ENCODE measurements at regions not wholly inside any gene's neighbourhood (a gene's known extent, or its start where the extent isn't known, plus 50 kb on each side); places are given as distances from the start of the nearest gene placed in this dataset.

- TF ChIP-seq CTCF (IDR thresholded peaks at IDR 0.05; ENCODE audit: control insufficient read depth, extremely low read depth, insufficient read depth): no peak
- no peak overlapping the region for H3K4me3 ChIP-seq (ENCODE audit: low read depth, low read length)
- no peak for DNase-seq (ENCODE audit: low read depth)
Observed at GRCh38 chr9:38141746-38142591, 72.9 kb upstream of the SHB start.

DNA sequence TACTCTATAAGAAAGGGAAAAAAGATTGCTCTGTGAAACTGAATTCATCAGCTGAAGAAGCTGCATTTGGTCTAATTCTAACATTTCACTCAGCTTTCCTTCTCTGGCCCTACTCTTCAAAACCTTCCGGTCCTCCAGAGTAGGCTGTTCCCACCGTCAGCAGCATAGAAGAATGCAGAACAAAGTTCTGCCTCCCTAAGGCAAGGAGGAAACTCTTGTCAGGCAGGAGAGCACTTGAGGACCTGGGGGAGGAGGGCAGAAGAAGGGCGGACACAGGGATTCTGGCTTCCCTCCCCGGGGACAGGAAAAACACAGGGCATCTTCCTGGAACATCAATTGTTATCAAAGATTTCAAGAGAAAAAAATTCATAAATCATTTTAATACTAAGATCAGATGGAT, 69.2 kb upstream of the SHB start:
- H3K4me3 ChIP-seq (ENCODE audit: low read depth, low read length): no peak overlapping the region
- no peak for TF ChIP-seq CTCF (IDR thresholded peaks at IDR 0.05; ENCODE audit: control insufficient read depth, extremely low read depth, insufficient read depth)
- DNase-seq (ENCODE audit: low read depth): no peak

GRCh38 chr9:38137342-38137741, 68.3 kb upstream of the SHB start:
- DNase-seq (ENCODE audit: low read depth): no peak
- TF ChIP-seq CTCF (IDR thresholded peaks at IDR 0.05; ENCODE audit: control insufficient read depth, extremely low read depth, insufficient read depth): no peak
- H3K4me3 ChIP-seq (ENCODE audit: low read depth, low read length): no peak overlapping the region

DNA sequence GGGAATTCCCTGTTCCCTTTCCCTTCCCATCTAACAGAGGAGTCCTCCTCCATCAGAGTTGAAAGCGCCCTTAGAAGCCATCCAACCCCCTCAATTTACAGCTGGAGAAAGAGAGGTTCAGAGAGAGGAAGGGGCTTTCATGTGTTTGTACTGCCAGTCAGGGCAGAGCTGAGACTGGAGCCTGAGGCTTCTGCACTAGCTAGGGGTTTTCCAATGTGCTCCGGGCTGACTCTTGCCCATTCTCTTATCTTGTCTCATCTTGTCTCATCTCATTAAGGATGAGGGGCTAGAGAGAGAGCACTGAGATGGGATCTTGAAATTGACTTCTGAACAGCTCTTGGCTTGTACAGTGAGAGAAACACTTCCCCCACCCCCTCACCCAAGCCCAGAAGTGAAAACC, 67.4 kb upstream of the SHB start:
- TF ChIP-seq CTCF (IDR thresholded peaks at IDR 0.05; ENCODE audit: control insufficient read depth, extremely low read depth, insufficient read depth): no peak
- no peak for DNase-seq (ENCODE audit: low read depth)
- H3K4me3 ChIP-seq (ENCODE audit: low read depth, low read length): no peak overlapping the region

GRCh38 chr9:38134611-38135237, 65.7 kb upstream of the SHB start:
- TF ChIP-seq CTCF (IDR thresholded peaks at IDR 0.05; ENCODE audit: control insufficient read depth, extremely low read depth, insufficient read depth): no peak
- no peak for DNase-seq (ENCODE audit: low read depth)
- H3K4me3 ChIP-seq (ENCODE audit: low read depth, low read length): no peak overlapping the region

GRCh38 chr9:38133595-38133994, 64.6 kb upstream of the SHB start:
- no peak for DNase-seq (ENCODE audit: low read depth)
- TF ChIP-seq CTCF (IDR thresholded peaks at IDR 0.05; ENCODE audit: control insufficient read depth, extremely low read depth, insufficient read depth): 0 out of 2 replicates have a peak, but pooled peaks have one; percentile 3
- no peak overlapping the region for H3K4me3 ChIP-seq (ENCODE audit: low read depth, low read length)

Data from LNCaP clone FGC (cell line).